Esophagus squamous epithelium (tissue), 5 donors: ENCODE measurements at regions not wholly inside any gene's neighbourhood (a gene's known extent, or its start where the extent isn't known, plus 50 kb on each side); places are given as distances from the start of the nearest gene placed in this dataset.
A peak's percentile ranks its signal among the peaks of the same experiment; 100 is the strongest.

Experiments
- DNase-seq: peaks from one replicate; lab custom pipeline; 2025; lab: John Stamatoyannopoulos, UW
- H3K27ac ChIP-seq, 4 donors: fragments of 200-600 bp; sonication (generic); one replicate each; pipeline ENCODE4 v1.5.1; 2016 to 2019; ENCODE audit warnings: mild to moderate bottlenecking in 1 of 4
- H3K27me3 ChIP-seq, 4 donors: fragments of 200-600 bp; sonication (generic); 1 replicate in 3 of 4; 2 replicates in 1 of 4; pipeline versions ENCODE4 v1.5.1 to v1.6.0; 2017 to 2021; ENCODE audit warnings: antibody characterized with exemption in 1 of 4
- H3K36me3 ChIP-seq, 3 donors: fragments of 200-600 bp; sonication (generic); one replicate each; pipeline ENCODE4 v1.5.1; 2016 to 2019
- H3K4me1 ChIP-seq, 3 donors: fragments of 200-600 bp; sonication (generic); one replicate each; pipeline ENCODE4 v1.5.1; 2017 to 2019
- H3K4me3 ChIP-seq, 4 donors: fragments of 200-600 bp; sonication (generic); 1 replicate in 3 of 4; 2 replicates in 1 of 4; pipeline ENCODE4 v1.5.1; 2016 to 2019; ENCODE audit warnings: mild to moderate bottlenecking in 2 of 4, moderate library complexity in 1 of 4
- H3K9me3 ChIP-seq, 3 donors: fragments of 200-600 bp; sonication (generic); one replicate each; pipeline ENCODE4 v1.5.1; 2016 to 2019
- CTCF ChIP-seq, 6 experiments: fragments of 450-650 bp in 4 of 6; fragments of 200-600 bp in 2 of 6; sonication (generic) in 2 of 6; IDR thresholded peaks; one replicate each; pipeline ENCODE4 v1.5.1; 2016 to 2019; ENCODE audit warnings: antibody characterized with exemption in 6 of 6, mild to moderate bottlenecking in 4 of 6, moderate library complexity in 4 of 6
- POLR2A ChIP-seq, 4 donors: fragments of 450-650 bp; IDR thresholded peaks; one replicate each; pipeline ENCODE4 v1.6.1; 2017; ENCODE audit warnings: antibody characterized with exemption in 4 of 4, mild to moderate bottlenecking in 4 of 4, moderate library complexity in 3 of 4
- WGBS, 2 donors: methylation state at CpG; one replicate each; pipeline ENCODE4 v1.1.5; 2018; 5-methylcytosine and 5-hydroxymethylcytosine counted together
- intact Hi-C: fragments of 100-400 bp; cut with DNase I; formaldehyde crosslinking; loops from one replicate; pipeline ENCODE4 v1.15.0; 2022
- donor health status: DM: yes; HTN: yes; CAD: no.

GRCh38 chrX:25667681-25668080 is 470.5 kb upstream of the MAGEB18 start:
- no peak for DNase-seq
- WGBS, 2 donors, result 49 to 55% methylated on average over 2 of the region's 2 CpGs
- Histone ChIP-seq H3K36me3 (no peaks in the 10 kb centered on the region), H3K27ac (no peak overlapping the region), H3K4me3 (no peak overlapping the region), H3K9me3 (no peaks in the 10 kb centered on the region), H3K27me3 (no peaks in the 10 kb centered on the region), H3K4me1 (no peaks in the 10 kb centered on the region)
- TF ChIP-seq POLR2A (IDR thresholded peaks at IDR 0.05), result no peak
- TF ChIP-seq CTCF (IDR thresholded peaks at IDR 0.05), result no peak
- intact Hi-C loops, result no loop called here

- H3K27me3 ChIP-seq, result no peaks in the 10 kb centered on the region
- intact Hi-C loops, result no loop called here
- no peaks in the 10 kb centered on the region for H3K4me1 ChIP-seq
- H3K36me3 ChIP-seq, result no peaks in the 10 kb centered on the region
- no peak overlapping the region for H3K27ac ChIP-seq
- DNase-seq, result no peak
- WGBS, 2 donors, result 63 to 69% methylated on average over 3 of the region's 3 CpGs
- peaks cover 0 to 17% (median 0%) of the 10 kb centered on the region in 3 donors for H3K9me3 ChIP-seq
- TF ChIP-seq CTCF (IDR thresholded peaks at IDR 0.05) (no peak), POLR2A (IDR thresholded peaks at IDR 0.05) (no peak)
- no peak overlapping the region for H3K4me3 ChIP-seq
These were observed 463.4 kb upstream of the MAGEB18 start for GRCh38 chrX:25674776-25675175.

GRCh38 chrX:25701876-25702275 is 436.3 kb upstream of the MAGEB18 start:
- intact Hi-C loops, result no loop called here
- WGBS, 2 donors, result 50 to 63% methylated on average over 1 of the region's 1 CpG
- Histone ChIP-seq H3K27ac (no peak overlapping the region), H3K9me3 (no peaks in the 10 kb centered on the region), H3K27me3 (no peaks in the 10 kb centered on the region), H3K4me1 (no peaks in the 10 kb centered on the region), H3K36me3 (no peaks in the 10 kb centered on the region), H3K4me3 (no peak overlapping the region)
- no peak for DNase-seq
- no peak for TF ChIP-seq CTCF (IDR thresholded peaks at IDR 0.05)

GRCh38 chrX:25717122-25717521 is 421.0 kb upstream of the MAGEB18 start:
- intact Hi-C loops, result no loop called here
- no peaks in the 10 kb centered on the region for H3K9me3 ChIP-seq
- H3K27me3 ChIP-seq, result no peaks in the 10 kb centered on the region
- H3K4me3 ChIP-seq, result no peak overlapping the region
- H3K4me1 ChIP-seq, result no peaks in the 10 kb centered on the region
- no peaks in the 10 kb centered on the region for H3K36me3 ChIP-seq
- no peak for TF ChIP-seq POLR2A (IDR thresholded peaks at IDR 0.05)
- TF ChIP-seq CTCF (IDR thresholded peaks at IDR 0.05), result no peak
- DNase-seq, result no peak
- WGBS, 2 donors, result 73 to 89% methylated on average over 2 of the region's 2 CpGs
- H3K27ac ChIP-seq, result no peak overlapping the region

- H3K27me3 ChIP-seq, result no peaks in the 10 kb centered on the region
- TF ChIP-seq POLR2A (IDR thresholded peaks at IDR 0.05) (no peak), CTCF (IDR thresholded peaks at IDR 0.05) (peak in 1 of 6 experiments; percentile 8)
- no peaks in the 10 kb centered on the region for H3K4me1 ChIP-seq
- WGBS, 2 donors, result 4 to 6% methylated on average over 2 of the region's 2 CpGs
- no peaks in the 10 kb centered on the region for H3K9me3 ChIP-seq
- no peak overlapping the region for H3K27ac ChIP-seq
- intact Hi-C loops, result no loop called here
- DNase-seq, result no peak
- H3K4me3 ChIP-seq, result no peak overlapping the region
- H3K36me3 ChIP-seq, result no peaks in the 10 kb centered on the region
These were observed 416.6 kb upstream of the MAGEB18 start for GRCh38 chrX:25721564-25721963.
